Panc1 (cell line): ENCODE measurements at regions not wholly inside any gene's neighbourhood (a gene's known extent, or its start where the extent isn't known, plus 50 kb on each side); places are given as distances from the start of the nearest gene placed in this dataset.

Experiments
- CTCF ChIP-seq: fragments of 450-650 bp; IDR thresholded peaks from 2 replicates; pipeline ENCODE4 v1.5.1; 2017; ENCODE audit warnings: mild to moderate bottlenecking
- POLR2AphosphoS5 ChIP-seq: IDR thresholded peaks from 2 replicates; pipeline ENCODE4 v1.6.1; 2012; ENCODE audit warnings: mild to moderate bottlenecking, low read depth, low read length, moderate library complexity
- REST ChIP-seq, 2 experiments: IDR thresholded peaks; 2 replicates each; pipeline ENCODE4 v1.6.1; 2011 to 2012; ENCODE audit warnings: low read depth in 2 of 2, control low read depth in 1 of 2, low read length in 1 of 2, mild to moderate bottlenecking in 1 of 2, moderate library complexity in 1 of 2; ENCODE audit not compliant: insufficient read depth in 1 of 2
- SIN3A ChIP-seq: IDR thresholded peaks from 2 replicates; pipeline ENCODE4 v1.6.1; 2012; ENCODE audit warnings: low read depth, mild to moderate bottlenecking, low read length, moderate library complexity, borderline replicate concordance; ENCODE audit not compliant: insufficient read depth
- TCF7L2 ChIP-seq: IDR thresholded peaks from 2 replicates; pipeline ENCODE4 v1.6.1; 2011; ENCODE audit warnings: mild to moderate bottlenecking, low read depth, low read length, inconsistent platforms

GRCh38 chr10:60517805-60518204 is 128.1 kb upstream of the ANK3 start:
- no peak for TF ChIP-seq CTCF
- no peak for TF ChIP-seq SIN3A
- no peak for TF ChIP-seq POLR2AphosphoS5
- no peak for TF ChIP-seq REST (IDR thresholded peaks at IDR 0.05; ENCODE audit: insufficient read depth in 1 of 2, low read depth in 2 of 2, low read length in 1 of 2)
- no peak for TF ChIP-seq TCF7L2
